ENCODE measurements at regions not wholly inside any gene's neighbourhood (a gene's known extent, or its start where the extent isn't known, plus 50 kb on each side); places are given as distances from the start of the nearest gene placed in this dataset.
"Not testable (repeated sequence)": the region's sequence is repeated elsewhere in the genome, so short reads cannot be mapped to it uniquely, and the experiment has no call there.

DNA sequence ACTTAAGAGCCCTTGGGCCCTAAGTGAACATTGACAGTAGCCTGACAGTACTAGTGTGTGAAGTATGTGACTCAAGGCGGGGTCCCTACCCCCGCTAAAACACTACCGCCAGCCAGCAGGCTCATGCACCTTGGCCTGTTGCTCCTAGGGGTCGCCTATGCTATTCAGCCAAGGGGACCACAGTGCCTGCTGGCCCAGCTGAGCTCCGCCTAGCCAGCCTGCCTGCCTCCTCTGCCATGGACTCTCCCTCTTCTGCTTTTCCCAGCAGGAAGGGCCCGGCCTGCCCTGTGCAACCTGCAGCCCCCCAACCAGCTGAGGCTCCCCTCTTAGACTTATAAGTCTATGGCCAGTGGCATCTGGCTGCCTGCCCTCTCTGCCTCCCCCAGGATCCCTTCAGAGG is 193.1 kb downstream of the MSX2 start:
- not testable (repeated sequence) for H3K9me3 ChIP-seq (replicated peaks in 1 of 2; ENCODE audit: control insufficient read depth in 2 of 2, insufficient read depth in 1 of 2, low read depth in 1 of 2, low read length in 2 of 2); H3K18ac ChIP-seq (ENCODE audit: low read length); H3K4me3 ChIP-seq (ENCODE audit: low read length in 2 of 2); H3K4ac ChIP-seq (ENCODE audit: low read length); H2BK12ac ChIP-seq (ENCODE audit: low read length); H3K4me1 ChIP-seq (ENCODE audit: control insufficient read depth in 2 of 2, insufficient read depth in 1 of 2, low read depth in 1 of 2, low read length in 2 of 2); H2AK5ac ChIP-seq (ENCODE audit: low read depth, low read length); H3K27me3 ChIP-seq (ENCODE audit: control insufficient read depth in 3 of 3, insufficient read depth in 3 of 3, low read depth in 1 of 3, low read length in 3 of 3); H3K36me3 ChIP-seq (replicated peaks in 1 of 2; ENCODE audit: control insufficient read depth in 2 of 2, insufficient read depth in 2 of 2, low read length in 2 of 2); H2BK5ac ChIP-seq (ENCODE audit: low read length); H4K91ac ChIP-seq (ENCODE audit: low read depth, low read length, poor library complexity); H4K8ac ChIP-seq (ENCODE audit: low read depth, low read length); H2AFZ ChIP-seq (ENCODE audit: low read length); H3K27ac ChIP-seq (replicated peaks; ENCODE audit: low read length); H3K79me1 ChIP-seq (ENCODE audit: low read depth, low read length); H3K23ac ChIP-seq (ENCODE audit: low read depth, low read length, poor library complexity); H3K14ac ChIP-seq (ENCODE audit: low read length); H2BK15ac ChIP-seq (ENCODE audit: low read length); H3K9ac ChIP-seq (ENCODE audit: low read depth, low read length, poor library complexity); H3K4me2 ChIP-seq (ENCODE audit: insufficient read depth, low read length, poor library complexity, severe bottlenecking); DNase-seq (ENCODE audit: low spot score)
- H2BK120ac ChIP-seq (ENCODE audit: low read depth, low read length): peak overlapping the region; percentile 47
- no CpG with 5 or more reads among the region's 6 CpGs for WGBS, 2 donors (ENCODE audit: extremely low coverage in 2 of 2, insufficient read length in 2 of 2, insufficient replicate concordance in 1 of 2)

DNA sequence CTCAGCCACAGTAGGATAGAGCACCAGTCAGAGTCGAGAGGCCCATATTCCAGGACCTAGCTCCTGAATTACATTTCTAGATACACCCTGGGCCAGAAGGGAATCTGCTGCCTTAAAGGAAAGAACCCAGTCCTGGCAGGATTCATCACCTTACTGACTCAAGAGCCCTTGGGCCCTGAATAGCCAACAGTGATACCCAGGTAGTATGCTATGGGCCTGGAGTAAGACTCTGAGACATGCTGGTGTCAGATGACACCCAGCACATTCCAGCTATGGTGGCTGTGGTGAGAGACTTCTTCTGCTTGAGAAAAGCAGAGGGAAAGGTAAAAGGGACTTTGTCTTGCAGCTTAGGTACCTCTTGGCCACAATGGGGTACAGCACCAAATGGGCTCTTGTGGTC is 192.5 kb downstream of the MSX2 start:
- not testable (repeated sequence) for H2BK120ac ChIP-seq (ENCODE audit: low read depth, low read length); H2BK15ac ChIP-seq (ENCODE audit: low read length); H3K23ac ChIP-seq (ENCODE audit: low read depth, low read length, poor library complexity); H2BK5ac ChIP-seq (ENCODE audit: low read length); H3K4me2 ChIP-seq (ENCODE audit: insufficient read depth, low read length, poor library complexity, severe bottlenecking); H3K9me3 ChIP-seq (replicated peaks in 1 of 2; ENCODE audit: control insufficient read depth in 2 of 2, insufficient read depth in 1 of 2, low read depth in 1 of 2, low read length in 2 of 2); DNase-seq (ENCODE audit: low spot score); H3K18ac ChIP-seq (ENCODE audit: low read length); H2BK12ac ChIP-seq (ENCODE audit: low read length); H3K27ac ChIP-seq (replicated peaks; ENCODE audit: low read length); H3K79me1 ChIP-seq (ENCODE audit: low read depth, low read length); H4K8ac ChIP-seq (ENCODE audit: low read depth, low read length); H3K9ac ChIP-seq (ENCODE audit: low read depth, low read length, poor library complexity); H2AFZ ChIP-seq (ENCODE audit: low read length); H3K27me3 ChIP-seq (ENCODE audit: control insufficient read depth in 3 of 3, insufficient read depth in 3 of 3, low read depth in 1 of 3, low read length in 3 of 3); H3K36me3 ChIP-seq (replicated peaks in 1 of 2; ENCODE audit: control insufficient read depth in 2 of 2, insufficient read depth in 2 of 2, low read length in 2 of 2); H4K91ac ChIP-seq (ENCODE audit: low read depth, low read length, poor library complexity); H3K4me1 ChIP-seq (ENCODE audit: control insufficient read depth in 2 of 2, insufficient read depth in 1 of 2, low read depth in 1 of 2, low read length in 2 of 2); H2AK5ac ChIP-seq (ENCODE audit: low read depth, low read length); H3K4ac ChIP-seq (ENCODE audit: low read length); H3K14ac ChIP-seq (ENCODE audit: low read length); H3K4me3 ChIP-seq (ENCODE audit: low read length in 2 of 2)
- WGBS, 2 donors (ENCODE audit: extremely low coverage in 2 of 2, insufficient read length in 2 of 2, insufficient replicate concordance in 1 of 2): no CpG with 5 or more reads among the region's 1 CpG

DNA sequence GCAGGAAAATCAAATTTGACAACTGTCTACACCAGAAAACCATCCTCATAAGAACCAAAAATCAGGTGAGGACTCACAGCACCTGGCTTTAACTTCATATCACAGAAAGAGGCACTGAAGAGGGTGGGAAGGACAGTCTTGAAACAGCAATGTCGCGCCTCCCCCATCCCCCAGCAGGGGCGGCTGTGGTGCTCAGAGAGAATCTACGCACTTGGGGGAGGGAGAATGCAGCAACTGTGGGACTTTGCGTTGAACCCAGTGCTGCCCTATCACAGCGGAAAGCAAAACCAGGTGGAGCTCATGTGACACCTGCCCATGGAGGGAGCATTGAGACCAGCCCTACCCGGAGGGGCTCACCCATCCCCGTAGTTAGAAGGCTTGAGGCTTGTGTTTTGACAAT is 191.8 kb downstream of the MSX2 start:
- Histone ChIP-seq H2BK15ac (ENCODE audit: low read length) (no peak overlapping the region), H3K79me1 (ENCODE audit: low read depth, low read length) (no peaks in the 10 kb centered on the region), H3K4me3 (ENCODE audit: low read length in 2 of 2) (no peak overlapping the region), H3K9me3 (replicated peaks in 1 of 2; ENCODE audit: control insufficient read depth in 2 of 2, insufficient read depth in 1 of 2, low read depth in 1 of 2, low read length in 2 of 2) (no peaks in the 10 kb centered on the region), H3K27me3 (ENCODE audit: control insufficient read depth in 3 of 3, insufficient read depth in 3 of 3, low read depth in 1 of 3, low read length in 3 of 3) (no peaks in the 10 kb centered on the region), H4K8ac (ENCODE audit: low read depth, low read length) (no peak overlapping the region), H2BK5ac (ENCODE audit: low read length) (no peak overlapping the region), H2BK12ac (ENCODE audit: low read length) (no peak overlapping the region), H3K27ac (replicated peaks; ENCODE audit: low read length) (no peak overlapping the region), H3K14ac (ENCODE audit: low read length) (no peak overlapping the region), H3K4ac (ENCODE audit: low read length) (no peak overlapping the region), H3K9ac (ENCODE audit: low read depth, low read length, poor library complexity) (no peak overlapping the region), H3K4me1 (ENCODE audit: control insufficient read depth in 2 of 2, insufficient read depth in 1 of 2, low read depth in 1 of 2, low read length in 2 of 2) (peaks cover 0 to 6% of the 10 kb centered on the region in 2 donors), H2AK5ac (ENCODE audit: low read depth, low read length) (peak overlapping the region; percentile 54), H3K23ac (ENCODE audit: low read depth, low read length, poor library complexity) (no peak overlapping the region), H3K4me2 (ENCODE audit: insufficient read depth, low read length, poor library complexity, severe bottlenecking) (no peak overlapping the region), H3K36me3 (replicated peaks in 1 of 2; ENCODE audit: control insufficient read depth in 2 of 2, insufficient read depth in 2 of 2, low read length in 2 of 2) (no peaks in the 10 kb centered on the region), H2BK120ac (ENCODE audit: low read depth, low read length) (no peak overlapping the region), H3K18ac (ENCODE audit: low read length) (peak overlapping the region; percentile 7), H4K91ac (ENCODE audit: low read depth, low read length, poor library complexity) (no peak overlapping the region), H2AFZ (ENCODE audit: low read length) (no peak overlapping the region)
- no peak for DNase-seq (ENCODE audit: low spot score)
- no CpG with 5 or more reads among the region's 8 CpGs for WGBS, 2 donors (ENCODE audit: extremely low coverage in 2 of 2, insufficient read length in 2 of 2, insufficient replicate concordance in 1 of 2)

- H2AK5ac ChIP-seq (ENCODE audit: low read depth, low read length): no peak overlapping the region
- no peak overlapping the region for H2BK120ac ChIP-seq (ENCODE audit: low read depth, low read length)
- peaks cover 0 to 2% of the 10 kb centered on the region in 2 donors for H3K4me1 ChIP-seq (ENCODE audit: control insufficient read depth in 2 of 2, insufficient read depth in 1 of 2, low read depth in 1 of 2, low read length in 2 of 2)
- no peak overlapping the region for H3K14ac ChIP-seq (ENCODE audit: low read length)
- no CpG with 5 or more reads among the region's 9 CpGs for WGBS, 2 donors (ENCODE audit: extremely low coverage in 2 of 2, insufficient read length in 2 of 2, insufficient replicate concordance in 1 of 2)
- no peak overlapping the region for H4K91ac ChIP-seq (ENCODE audit: low read depth, low read length, poor library complexity)
- H2AFZ ChIP-seq (ENCODE audit: low read length): no peak overlapping the region
- H3K9ac ChIP-seq (ENCODE audit: low read depth, low read length, poor library complexity): no peak overlapping the region
- DNase-seq (ENCODE audit: low spot score): no peak
- H3K4me2 ChIP-seq (ENCODE audit: insufficient read depth, low read length, poor library complexity, severe bottlenecking): no peak overlapping the region
- no peaks in the 10 kb centered on the region for H3K79me1 ChIP-seq (ENCODE audit: low read depth, low read length)
- no peak overlapping the region for H3K4ac ChIP-seq (ENCODE audit: low read length)
- H2BK12ac ChIP-seq (ENCODE audit: low read length): no peak overlapping the region
- H3K18ac ChIP-seq (ENCODE audit: low read length): no peak overlapping the region
- no peaks in the 10 kb centered on the region for H3K36me3 ChIP-seq (replicated peaks in 1 of 2; ENCODE audit: control insufficient read depth in 2 of 2, insufficient read depth in 2 of 2, low read length in 2 of 2)
- H3K23ac ChIP-seq (ENCODE audit: low read depth, low read length, poor library complexity): no peak overlapping the region
- H2BK15ac ChIP-seq (ENCODE audit: low read length): no peak overlapping the region
- H4K8ac ChIP-seq (ENCODE audit: low read depth, low read length): no peak overlapping the region
- no peak overlapping the region for H3K4me3 ChIP-seq (ENCODE audit: low read length in 2 of 2)
- H2BK5ac ChIP-seq (ENCODE audit: low read length): no peak overlapping the region
- H3K9me3 ChIP-seq (replicated peaks in 1 of 2; ENCODE audit: control insufficient read depth in 2 of 2, insufficient read depth in 1 of 2, low read depth in 1 of 2, low read length in 2 of 2): no peaks in the 10 kb centered on the region
- H3K27ac ChIP-seq (replicated peaks; ENCODE audit: low read length): no peak overlapping the region
- no peaks in the 10 kb centered on the region for H3K27me3 ChIP-seq (ENCODE audit: control insufficient read depth in 3 of 3, insufficient read depth in 3 of 3, low read depth in 1 of 3, low read length in 3 of 3)
Measured at GRCh38 chr5:174911118-174911517, 186.7 kb downstream of the MSX2 start.

All from neuronal stem cell (in vitro differentiated cells).